ENCODE measurements at regions not wholly inside any gene's neighbourhood (a gene's known extent, or its start where the extent isn't known, plus 50 kb on each side); places are given as distances from the start of the nearest gene placed in this dataset.

DNA sequence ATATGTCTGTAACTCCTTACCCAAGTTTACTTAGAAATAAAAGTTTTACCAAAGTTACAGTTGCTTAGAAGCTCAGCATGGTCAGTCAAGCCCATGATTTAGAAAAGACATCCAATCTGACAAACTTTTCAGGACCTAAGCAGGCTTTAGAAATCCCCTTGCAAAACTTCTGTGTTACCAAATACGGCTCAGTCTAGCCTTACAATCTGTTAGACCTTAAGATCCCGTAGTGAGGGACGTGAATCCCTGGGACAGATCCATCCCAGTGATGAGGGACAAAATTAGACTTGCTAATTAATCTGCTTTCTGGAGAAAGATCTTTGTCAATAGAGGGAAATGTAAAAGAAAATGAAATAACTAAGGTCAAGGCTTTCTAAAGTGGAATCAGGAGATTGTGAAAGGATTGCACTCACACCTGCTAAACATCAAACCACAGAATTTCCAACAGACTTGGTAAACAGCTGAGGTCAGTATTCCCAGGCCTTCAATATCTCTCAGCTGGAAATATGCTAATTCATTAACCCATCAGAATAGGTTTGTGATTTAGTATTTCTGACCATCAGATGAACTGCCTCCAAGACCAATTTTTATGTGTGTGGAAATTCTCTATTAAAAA is 375.3 kb downstream of the DUSP10 start:
- TF ChIP-seq, protein P1, sequence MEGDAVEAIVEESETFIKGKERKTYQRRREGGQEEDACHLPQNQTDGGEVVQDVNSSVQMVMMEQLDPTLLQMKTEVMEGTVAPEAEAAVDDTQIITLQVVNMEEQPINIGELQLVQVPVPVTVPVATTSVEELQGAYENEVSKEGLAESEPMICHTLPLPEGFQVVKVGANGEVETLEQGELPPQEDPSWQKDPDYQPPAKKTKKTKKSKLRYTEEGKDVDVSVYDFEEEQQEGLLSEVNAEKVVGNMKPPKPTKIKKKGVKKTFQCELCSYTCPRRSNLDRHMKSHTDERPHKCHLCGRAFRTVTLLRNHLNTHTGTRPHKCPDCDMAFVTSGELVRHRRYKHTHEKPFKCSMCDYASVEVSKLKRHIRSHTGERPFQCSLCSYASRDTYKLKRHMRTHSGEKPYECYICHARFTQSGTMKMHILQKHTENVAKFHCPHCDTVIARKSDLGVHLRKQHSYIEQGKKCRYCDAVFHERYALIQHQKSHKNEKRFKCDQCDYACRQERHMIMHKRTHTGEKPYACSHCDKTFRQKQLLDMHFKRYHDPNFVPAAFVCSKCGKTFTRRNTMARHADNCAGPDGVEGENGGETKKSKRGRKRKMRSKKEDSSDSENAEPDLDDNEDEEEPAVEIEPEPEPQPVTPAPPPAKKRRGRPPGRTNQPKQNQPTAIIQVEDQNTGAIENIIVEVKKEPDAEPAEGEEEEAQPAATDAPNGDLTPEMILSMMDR (IDR thresholded peaks at IDR 0.05; ENCODE audit: low read length) = no peak
- TF ChIP-seq EZH2 (IDR thresholded peaks at IDR 0.05; ENCODE audit: borderline replicate concordance, low read length) = no peak
